Neural cell (in vitro differentiated cells): ENCODE measurements at regions not wholly inside any gene's neighbourhood (a gene's known extent, or its start where the extent isn't known, plus 50 kb on each side); places are given as distances from the start of the nearest gene placed in this dataset.

Source experiments
- H2AFZ ChIP-seq: fragments of 200-600, 300-800 bp; sonication (generic), shearing (Covaris generic); 2 replicates; pipeline ENCODE4 v1.6.0; 2014; ENCODE audit warnings: low read depth, mild to moderate bottlenecking, antibody characterized with exemption, low read length, moderate library complexity
- H3F3A ChIP-seq: fragments of 200-600 bp; shearing (Covaris generic); 2 replicates; pipeline ENCODE4 v1.6.1; 2016; ENCODE audit warnings: mild to moderate bottlenecking, moderate library complexity, mixed read lengths, antibody characterized with exemption, low read length; ENCODE audit not compliant: insufficient read depth, poor library complexity, severe bottlenecking
- H3K27ac ChIP-seq: fragments of 200-600, 300-800 bp; sonication (generic), shearing (Covaris generic); 2 replicates; pipeline ENCODE4 v1.5.1; 2014; ENCODE audit warnings: mild to moderate bottlenecking, low read length, moderate library complexity
- H3K27me3 ChIP-seq: fragments of 300-800, 200-600 bp; sonication (generic), shearing (Covaris generic); 2 replicates; pipeline ENCODE4 v1.6.0; 2014; ENCODE audit warnings: mild to moderate bottlenecking, low read depth, low read length, moderate library complexity; ENCODE audit not compliant: insufficient read depth
- H3K36me3 ChIP-seq: fragments of 300-800, 200-600 bp; sonication (generic), shearing (Covaris generic); 2 replicates; pipeline ENCODE4 v1.5.1; 2014; ENCODE audit warnings: mild to moderate bottlenecking, antibody characterized with exemption, low read length, moderate library complexity; ENCODE audit not compliant: insufficient read depth
- H3K4me2 ChIP-seq: fragments of 300-800, 200-600 bp; sonication (generic), shearing (Covaris generic); 2 replicates; pipeline ENCODE4 v1.6.0; 2014; ENCODE audit warnings: mild to moderate bottlenecking, low read length
- H3K4me3 ChIP-seq: fragments of 300-800, 200-600 bp; sonication (generic), shearing (Covaris generic); 2 replicates; pipeline ENCODE4 v1.5.1; 2014; ENCODE audit warnings: mild to moderate bottlenecking, low read length, moderate library complexity
- H3K79me2 ChIP-seq: fragments of 200-600 bp; shearing (Covaris generic); replicated peaks from 2 replicates; pipeline ENCODE4 v1.6.0; 2014; ENCODE audit warnings: mild to moderate bottlenecking, low read length, moderate library complexity; ENCODE audit not compliant: insufficient read depth
- H3K9ac ChIP-seq: fragments of 300-800, 200-600 bp; sonication (generic), shearing (Covaris generic); 2 replicates; pipeline ENCODE4 v1.6.1; 2016; ENCODE audit warnings: mild to moderate bottlenecking, low read length, mixed read lengths
- H3K9me2 ChIP-seq: fragments of 200-600 bp; shearing (Covaris generic); 2 replicates; pipeline ENCODE4 v1.6.1; 2016; ENCODE audit warnings: mild to moderate bottlenecking, low read length, mixed read lengths; ENCODE audit not compliant: insufficient read depth
- H3K9me3 ChIP-seq: fragments of 200-600, 300-800 bp; sonication (generic), shearing (Covaris generic); 2 replicates; pipeline ENCODE4 v1.6.1; 2016; ENCODE audit warnings: mild to moderate bottlenecking, mixed run types, low read length, moderate library complexity, mixed read lengths
- H4K20me1 ChIP-seq: fragments of 200-600 bp; shearing (Covaris generic); 2 replicates; pipeline ENCODE4 v1.6.1; 2016; ENCODE audit warnings: mild to moderate bottlenecking, mixed run types; ENCODE audit not compliant: insufficient read depth
- CTCF ChIP-seq: fragments of 450-650 bp; IDR thresholded peaks from 2 replicates; pipeline ENCODE4 v1.5.1; 2014; ENCODE audit warnings: antibody characterized with exemption, mild to moderate bottlenecking, moderate library complexity; ENCODE audit not compliant: poor library complexity, severe bottlenecking
- EP300 ChIP-seq: fragments of 450-650 bp; conservative IDR thresholded peaks from 2 replicates; pipeline ENCODE4 v1.6.1; 2014; ENCODE audit warnings: antibody characterized with exemption, mild to moderate bottlenecking, moderate library complexity; ENCODE audit not compliant: poor library complexity, severe bottlenecking
- EZH2 ChIP-seq: fragments of 200-600, 300-800 bp; shearing (Covaris generic), sonication (generic); IDR thresholded peaks from 2 replicates; pipeline ENCODE4 v1.6.1; 2014; ENCODE audit warnings: antibody characterized with exemption, low read length, borderline replicate concordance, mild to moderate bottlenecking; ENCODE audit not compliant: insufficient read depth, poor library complexity, severe bottlenecking
- MXI1 ChIP-seq: fragments of 450-650 bp; conservative IDR thresholded peaks from 2 replicates; pipeline ENCODE4 v1.6.1; 2014; ENCODE audit warnings: antibody characterized with exemption, mild to moderate bottlenecking; ENCODE audit not compliant: poor library complexity, severe bottlenecking
- POLR2AphosphoS5 ChIP-seq: IDR thresholded peaks from 2 replicates; pipeline ENCODE4 v1.6.1; 2012
- RAD21 ChIP-seq: fragments of 450-650 bp; conservative IDR thresholded peaks from 2 replicates; pipeline ENCODE4 v1.6.1; 2014; ENCODE audit warnings: antibody characterized with exemption, mild to moderate bottlenecking, moderate library complexity
- REST ChIP-seq: IDR thresholded peaks from 2 replicates; pipeline ENCODE4 v1.6.1; 2012; ENCODE audit warnings: borderline replicate concordance
- SMC3 ChIP-seq: fragments of 450-650 bp; conservative IDR thresholded peaks from 2 replicates; pipeline ENCODE4 v1.6.1; 2014; ENCODE audit warnings: antibody characterized with exemption, mild to moderate bottlenecking, moderate library complexity; ENCODE audit not compliant: poor library complexity
- TAF1 ChIP-seq: IDR thresholded peaks from 2 replicates; pipeline ENCODE4 v1.6.1; 2012; ENCODE audit warnings: low read depth

GRCh38 chr9:78122631-78123030 is 91.0 kb upstream of the GNAQ start:
- Histone ChIP-seq H3K4me3 (no peak overlapping the region), H3F3A (no peaks in the 10 kb centered on the region), H3K9ac (no peak overlapping the region), H3K9me3 (no peaks in the 10 kb centered on the region), H3K79me2 (no peaks in the 10 kb centered on the region), H2AFZ (no peak overlapping the region), H3K27ac (no peak overlapping the region), H4K20me1 (no peaks in the 10 kb centered on the region), H3K4me2 (no peak overlapping the region), H3K9me2 (no peaks in the 10 kb centered on the region), H3K27me3 (no peaks in the 10 kb centered on the region), H3K36me3 (no peaks in the 10 kb centered on the region)
- no peak for TF ChIP-seq MXI1
- no peak for TF ChIP-seq RAD21
- TF ChIP-seq POLR2AphosphoS5 = no peak
- TF ChIP-seq EZH2 = no peak
- no peak for TF ChIP-seq SMC3
- TF ChIP-seq EP300 = no peak
- TF ChIP-seq TAF1 = no peak
- TF ChIP-seq REST = no peak
- TF ChIP-seq CTCF = no peak

- H4K20me1 ChIP-seq = no peaks in the 10 kb centered on the region
- H3K27ac ChIP-seq = no peak overlapping the region
- no peaks in the 10 kb centered on the region for H3K36me3 ChIP-seq
- no peaks in the 10 kb centered on the region for H3K27me3 ChIP-seq
- no peaks in the 10 kb centered on the region for H3F3A ChIP-seq
- no peak overlapping the region for H3K4me2 ChIP-seq
- H2AFZ ChIP-seq = no peak overlapping the region
- H3K4me3 ChIP-seq = no peak overlapping the region
- no peak overlapping the region for H3K9ac ChIP-seq
- no peaks in the 10 kb centered on the region for H3K9me2 ChIP-seq
- no peak for TF ChIP-seq REST
- TF ChIP-seq CTCF = peak; percentile 63
- peak; percentile 66 for TF ChIP-seq SMC3
- TF ChIP-seq RAD21 = peak; percentile 67
- TF ChIP-seq EP300 = no peak
- no peaks in the 10 kb centered on the region for H3K79me2 ChIP-seq
- H3K9me3 ChIP-seq = no peaks in the 10 kb centered on the region
Observed at GRCh38 chr9:78121488-78121887, 89.9 kb upstream of the GNAQ start.
